ENCODE measurements at regions not wholly inside any gene's neighbourhood (a gene's known extent, or its start where the extent isn't known, plus 50 kb on each side); places are given as distances from the start of the nearest gene placed in this dataset.

GRCh38 chr13:58843567-58843966 lies 1212.0 kb downstream of the PCDH17 start:
- in situ Hi-C loops (cut with MboI) (no loop called here), intact Hi-C loops (cut with micrococcal nuclease; ENCODE audit: unreplicated experiment) (no loop called here)
- SMC1A ChIA-PET (ENCODE audit: uncharacterized antibody, unreplicated experiment): no interaction called here
- no peak for TF ChIP-seq NFYA (IDR thresholded peaks at IDR 0.05; ENCODE audit: borderline replicate concordance, low read depth, low read length)
- no peak overlapping the region for H3K4me2 ChIP-seq (ENCODE audit: control insufficient read depth, insufficient read depth)
- H3K27me3 ChIP-seq (replicated peaks in 1 of 2; ENCODE audit: control insufficient read depth in 2 of 2, insufficient read depth in 2 of 2, low read length in 1 of 2): no peaks in the 10 kb centered on the region
- no peaks in the 10 kb centered on the region for H3K79me2 ChIP-seq (ENCODE audit: control insufficient read depth, insufficient read depth, low read length)
- no peak overlapping the region for H2AFZ ChIP-seq (ENCODE audit: control insufficient read depth, low read depth, low read length)
- FAIRE-seq (no peak), DNase-seq (ENCODE audit: low read depth, low spot score) (no peak), ATAC-seq (no peak)
- 39% methylated on average over 6 of the region's 6 CpGs for WGBS (ENCODE audit: insufficient coverage, insufficient replicate concordance, low lambda C conversion rate, missing lambda C conversion rate)
- no peaks in the 10 kb centered on the region for H3K36me3 ChIP-seq (ENCODE audit: control insufficient read depth in 2 of 2, insufficient read depth in 2 of 2, low read length in 1 of 2)
- CTCF ChIA-PET: no interaction called here
- H3K27ac ChIP-seq (ENCODE audit: control insufficient read depth, insufficient read depth): no peak overlapping the region
- no peak overlapping the region for H3K9ac ChIP-seq (ENCODE audit: control insufficient read depth, insufficient read depth, low read length)
- H3K4me3 ChIP-seq: no peak overlapping the region
- BruUV-seq (replicated peaks): no TSS peak
- no peaks in the 10 kb centered on the region; the same call in 1 of the 3 replicates for H3K9me3 ChIP-seq (replicated peaks; ENCODE audit: control insufficient read depth, insufficient read depth, low read length)
- RAD21 ChIA-PET (ENCODE audit: unreplicated experiment): no interaction called here
- no peaks in the 10 kb centered on the region for H4K20me1 ChIP-seq (ENCODE audit: control insufficient read depth, insufficient read depth)
- H3K4me1 ChIP-seq (ENCODE audit: control insufficient read depth, insufficient read depth, low read length): no peaks in the 10 kb centered on the region
- POLR2A ChIA-PET: no interaction called here

- Histone ChIP-seq H3K9me3 (replicated peaks; ENCODE audit: control insufficient read depth, insufficient read depth, low read length) (no peaks in the 10 kb centered on the region), H3K4me2 (ENCODE audit: control insufficient read depth, insufficient read depth) (no peak overlapping the region), H3K4me1 (ENCODE audit: control insufficient read depth, insufficient read depth, low read length) (no peaks in the 10 kb centered on the region), H3K4me3 (no peak overlapping the region), H3K9ac (ENCODE audit: control insufficient read depth, insufficient read depth, low read length) (no peak overlapping the region), H2AFZ (ENCODE audit: control insufficient read depth, low read depth, low read length) (no peak overlapping the region), H4K20me1 (ENCODE audit: control insufficient read depth, insufficient read depth) (no peaks in the 10 kb centered on the region), H3K36me3 (ENCODE audit: control insufficient read depth in 2 of 2, insufficient read depth in 2 of 2, low read length in 1 of 2) (no peaks in the 10 kb centered on the region), H3K27ac (ENCODE audit: control insufficient read depth, insufficient read depth) (no peak overlapping the region), H3K27me3 (replicated peaks in 1 of 2; ENCODE audit: control insufficient read depth in 2 of 2, insufficient read depth in 2 of 2, low read length in 1 of 2) (no peaks in the 10 kb centered on the region), H3K79me2 (ENCODE audit: control insufficient read depth, insufficient read depth, low read length) (no peaks in the 10 kb centered on the region)
- ATAC-seq (no peak), DNase-seq (ENCODE audit: low read depth, low spot score) (no peak), FAIRE-seq (no peak)
- POLR2A ChIA-PET: no interaction called here
- intact Hi-C loops (cut with micrococcal nuclease; ENCODE audit: unreplicated experiment) (no loop called here), in situ Hi-C loops (cut with MboI) (no loop called here)
- BruUV-seq (replicated peaks): no TSS peak
- SMC1A ChIA-PET (ENCODE audit: uncharacterized antibody, unreplicated experiment): no interaction called here
- TF ChIP-seq SMAD5 (IDR thresholded peaks at IDR 0.05; ENCODE audit: low read depth) (no peak), TCF12 (IDR thresholded peaks at IDR 0.05; ENCODE audit: low read depth, low read length) (no peak), SMAD1 (IDR thresholded peaks at IDR 0.05; ENCODE audit: low read depth, partially characterized antibody) (no peak), E2F8 (IDR thresholded peaks at IDR 0.05; ENCODE audit: low read depth, partially characterized antibody) (no peak), SMC3 (IDR thresholded peaks at IDR 0.05; ENCODE audit: borderline replicate concordance, low read length) (no peak), GABPA (IDR thresholded peaks at IDR 0.05; ENCODE audit: low read depth) (no peak)
- CTCF ChIA-PET: interaction anchor here (1.5 kb wide), 1 partner anchor 10 kb away, joined by 3 read pairs; no protein-coding TSS in a partner anchor
- RAD21 ChIA-PET (ENCODE audit: unreplicated experiment): no interaction called here
Observed at GRCh38 chr13:58850161-58850560, 1218.6 kb downstream of the PCDH17 start.
